ENCODE measurements at regions not wholly inside any gene's neighbourhood (a gene's known extent, or its start where the extent isn't known, plus 50 kb on each side); places are given as distances from the start of the nearest gene placed in this dataset.

DNA sequence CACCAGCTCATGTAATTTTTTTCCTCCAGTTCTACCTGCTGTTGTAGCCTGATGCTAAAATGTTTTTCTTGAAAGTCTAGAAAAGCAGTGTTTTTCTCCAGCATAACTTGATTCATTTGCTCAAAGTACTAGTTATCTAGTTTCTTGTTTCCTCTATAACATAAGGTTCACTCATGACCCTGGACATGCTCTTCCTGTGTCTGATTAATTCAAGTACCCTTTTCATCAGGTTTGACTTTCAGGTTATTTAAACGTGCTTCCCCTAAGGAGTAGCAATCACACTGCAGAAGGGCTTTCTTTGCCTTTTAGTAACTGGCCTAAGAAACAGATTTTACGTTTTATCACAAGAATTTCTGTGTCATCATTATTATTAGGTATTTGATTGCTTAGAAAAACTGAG lies 66.8 kb upstream of the EGFL6 start:
- no peak overlapping the region for H3K23ac ChIP-seq (ENCODE audit: insufficient read length)
- WGBS, 2 experiments (ENCODE audit: extremely low coverage in 1 of 2, insufficient coverage in 1 of 2, insufficient read length in 1 of 2, insufficient replicate concordance in 2 of 2, low coverage in 1 of 2, low lambda C conversion rate in 2 of 2, missing lambda C conversion rate in 1 of 2) = 84% methylated on average over 2 of the region's 2 CpGs; no CpG with 5 or more reads in 1 of the 2 experiments
- POLR2A ChIA-PET (ENCODE audit: partially characterized antibody) = no interaction called here

More for the DNA sequence above, 66.8 kb upstream of the EGFL6 start:
- TF ChIP-seq, protein P1, sequence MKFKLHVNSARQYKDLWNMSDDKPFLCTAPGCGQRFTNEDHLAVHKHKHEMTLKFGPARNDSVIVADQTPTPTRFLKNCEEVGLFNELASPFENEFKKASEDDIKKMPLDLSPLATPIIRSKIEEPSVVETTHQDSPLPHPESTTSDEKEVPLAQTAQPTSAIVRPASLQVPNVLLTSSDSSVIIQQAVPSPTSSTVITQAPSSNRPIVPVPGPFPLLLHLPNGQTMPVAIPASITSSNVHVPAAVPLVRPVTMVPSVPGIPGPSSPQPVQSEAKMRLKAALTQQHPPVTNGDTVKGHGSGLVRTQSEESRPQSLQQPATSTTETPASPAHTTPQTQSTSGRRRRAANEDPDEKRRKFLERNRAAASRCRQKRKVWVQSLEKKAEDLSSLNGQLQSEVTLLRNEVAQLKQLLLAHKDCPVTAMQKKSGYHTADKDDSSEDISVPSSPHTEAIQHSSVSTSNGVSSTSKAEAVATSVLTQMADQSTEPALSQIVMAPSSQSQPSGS (IDR thresholded peaks at IDR 0.05; ENCODE audit: low read length) = no peak
- TF ChIP-seq KDM5A (IDR thresholded peaks at IDR 0.05; ENCODE audit: low read length) (no peak), RFX5 (IDR thresholded peaks at IDR 0.05; ENCODE audit: borderline replicate concordance, low read depth, low read length) (no peak), FOSL1 (IDR thresholded peaks at IDR 0.05; ENCODE audit: insufficient read depth, low read depth, low read length) (no peak), CREB1 (IDR thresholded peaks at IDR 0.05) (no peak), GTF2F1 (IDR thresholded peaks at IDR 0.05; ENCODE audit: borderline replicate concordance, low read depth, low read length) (no peak), POLR2AphosphoS5 (IDR thresholded peaks at IDR 0.05; ENCODE audit: low read depth, low read length) (no peak), NANOG (IDR thresholded peaks at IDR 0.05; ENCODE audit: insufficient read depth, low read depth, low read length, poor library complexity, severe bottlenecking) (no peak), TEAD4 (IDR thresholded peaks at IDR 0.05; ENCODE audit: low read depth, low read length) (no peak), TAF1 (IDR thresholded peaks at IDR 0.05; ENCODE audit: low read depth, low read length) (no peak)
- TF ChIP-seq, protein P2, sequence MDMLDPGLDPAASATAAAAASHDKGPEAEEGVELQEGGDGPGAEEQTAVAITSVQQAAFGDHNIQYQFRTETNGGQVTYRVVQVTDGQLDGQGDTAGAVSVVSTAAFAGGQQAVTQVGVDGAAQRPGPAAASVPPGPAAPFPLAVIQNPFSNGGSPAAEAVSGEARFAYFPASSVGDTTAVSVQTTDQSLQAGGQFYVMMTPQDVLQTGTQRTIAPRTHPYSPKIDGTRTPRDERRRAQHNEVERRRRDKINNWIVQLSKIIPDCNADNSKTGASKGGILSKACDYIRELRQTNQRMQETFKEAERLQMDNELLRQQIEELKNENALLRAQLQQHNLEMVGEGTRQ (IDR thresholded peaks at IDR 0.05; ENCODE audit: low read length) = no peak
- no peaks in the 10 kb centered on the region for H3K79me1 ChIP-seq (ENCODE audit: low read depth, low read length)
- no peak overlapping the region for H2BK15ac ChIP-seq (ENCODE audit: low read length)
- no peaks in the 10 kb centered on the region for H3K9me3 ChIP-seq (ENCODE audit: insufficient read depth in 2 of 2, low read depth in 1 of 2, low read length in 1 of 2)
- no peak overlapping the region for H2AFZ ChIP-seq (ENCODE audit: low read length)
- no peaks in the 10 kb centered on the region for H4K20me1 ChIP-seq (replicated peaks in 1 of 2; ENCODE audit: control insufficient read depth in 1 of 2, insufficient read depth in 2 of 2, low read length in 2 of 2)
- H3K4me1 ChIP-seq (replicated peaks in 1 of 4; ENCODE audit: control insufficient read depth in 3 of 4, insufficient read depth in 4 of 4, low read length in 3 of 4) = no peaks in the 10 kb centered on the region
- CTCF ChIA-PET (ENCODE audit: partially characterized antibody) = no interaction called here
- H3K4ac ChIP-seq (replicated peaks; ENCODE audit: insufficient read length, low read depth, low read length) = no peak overlapping the region
- H4K8ac ChIP-seq (ENCODE audit: extremely low read depth, insufficient read depth, low read length) = no peak overlapping the region
- H3K27me3 ChIP-seq (replicated peaks in 1 of 4; ENCODE audit: control insufficient read depth in 3 of 4, extremely low read depth in 1 of 4, insufficient read depth in 3 of 4, low read length in 3 of 4) = no peaks in the 10 kb centered on the region
- H3K79me2 ChIP-seq (ENCODE audit: control insufficient read depth in 1 of 2, insufficient read depth in 2 of 2, low read length in 2 of 2) = no peaks in the 10 kb centered on the region
- H3K36me3 ChIP-seq (ENCODE audit: control insufficient read depth in 2 of 4, insufficient read depth in 4 of 4, low read length in 3 of 4) = no peaks in the 10 kb centered on the region
- H4K5ac ChIP-seq (ENCODE audit: insufficient read length, low read depth, low read length) = no peak overlapping the region
- H2BK120ac ChIP-seq (replicated peaks; ENCODE audit: low read depth, low read length) = no peak overlapping the region
- no peak overlapping the region for H3K9ac ChIP-seq (replicated peaks in 1 of 4; ENCODE audit: extremely low read depth in 1 of 4, low read depth in 3 of 4, low read length in 3 of 4)
- no peak overlapping the region for H2BK5ac ChIP-seq (ENCODE audit: low read depth, low read length)
- H4K91ac ChIP-seq (replicated peaks; ENCODE audit: insufficient read length, low read length) = no peak overlapping the region
- H3K4me3 ChIP-seq (ENCODE audit: extremely low read depth in 1 of 4, insufficient read depth in 2 of 4, low read depth in 3 of 4, low read length in 4 of 4) = no peak overlapping the region
- no peak overlapping the region for H2AK5ac ChIP-seq (ENCODE audit: low read depth, low read length)
- H2BK12ac ChIP-seq (ENCODE audit: low read depth, low read length) = no peak overlapping the region
- H3K27ac ChIP-seq (ENCODE audit: low read depth, low read length) = no peak overlapping the region
- DNase-seq (ENCODE audit: low read depth in 1 of 2, low spot score in 2 of 2) (no peak), FAIRE-seq (no peak)
- H3K18ac ChIP-seq (ENCODE audit: extremely low read depth, low read length) = no peak overlapping the region
- H2BK20ac ChIP-seq (ENCODE audit: low read length) = no peak overlapping the region
- H3K14ac ChIP-seq (ENCODE audit: insufficient read length) = no peak overlapping the region
- H3K56ac ChIP-seq (replicated peaks; ENCODE audit: insufficient read length, low read depth, low read length) = no peak overlapping the region
- H3K4me2 ChIP-seq (ENCODE audit: insufficient read depth in 1 of 2, low read depth in 2 of 2, low read length in 2 of 2) = no peak overlapping the region
- H3K23me2 ChIP-seq (ENCODE audit: low read depth, low read length) = no peaks in the 10 kb centered on the region

Data from H1 (cell line).